Transverse colon (tissue), 4 donors: ENCODE measurements at regions not wholly inside any gene's neighbourhood (a gene's known extent, or its start where the extent isn't known, plus 50 kb on each side); places are given as distances from the start of the nearest gene placed in this dataset.

ENCODE experiments used
- DNase-seq: peaks from one replicate; pipeline ENCODE4 v3.0.0-alpha.2; 2019
- H3K27ac ChIP-seq, 4 donors: fragments of 200-600 bp; sonication (generic); 2 replicates each; pipeline ENCODE4 v1.5.1; 2016 to 2018; ENCODE audit warnings: inconsistent platforms in 4 of 4
- H3K27me3 ChIP-seq: fragments of 200-600 bp; sonication (generic); 2 replicates; pipeline ENCODE4 v1.5.1; 2017; ENCODE audit warnings: inconsistent platforms
- H3K36me3 ChIP-seq, 4 donors: fragments of 200-600 bp; sonication (generic); 2 replicates each; pipeline ENCODE4 v1.5.1; 2017 to 2019; ENCODE audit warnings: inconsistent platforms in 4 of 4
- H3K4me1 ChIP-seq, 4 donors: fragments of 200-600 bp; sonication (generic); 2 replicates each; pipeline ENCODE4 v1.5.1; 2017 to 2020; ENCODE audit warnings: inconsistent platforms in 4 of 4
- H3K4me3 ChIP-seq, 4 donors: fragments of 200-600 bp; sonication (generic); 1 replicate in 1 of 4; 2 replicates in 3 of 4; pipeline versions ENCODE4 v1.5.1 to v1.6.1; 2017 to 2019; ENCODE audit warnings: inconsistent platforms in 4 of 4
- H3K9me3 ChIP-seq, 2 donors: fragments of 200-600 bp; sonication (generic); 2 replicates each; pipeline ENCODE4 v1.5.1; 2017 to 2019; ENCODE audit warnings: inconsistent platforms in 2 of 2
- CTCF ChIP-seq, 5 experiments: fragments of 200-600 bp in 3 of 5; fragments of 450-650 bp in 2 of 5; sonication (generic) in 3 of 5; IDR thresholded peaks; 1 replicate in 2 of 5; 2 replicates in 3 of 5; pipeline ENCODE4 v1.5.1; 2016 to 2017; ENCODE audit warnings: antibody characterized with exemption in 5 of 5, inconsistent platforms in 3 of 5, mild to moderate bottlenecking in 2 of 5, moderate library complexity in 1 of 5
- EP300 ChIP-seq: sonication (generic); formaldehyde crosslinking; IDR thresholded peaks from one replicate; pipeline ENCODE4 v1.6.1; 2017; ENCODE audit warnings: antibody characterized with exemption, low read depth
- POLR2A ChIP-seq: fragments of 450-650 bp; IDR thresholded peaks from one replicate; pipeline ENCODE4 v1.6.1; 2016; ENCODE audit warnings: antibody characterized with exemption, mild to moderate bottlenecking, moderate library complexity
- POLR2AphosphoS5 ChIP-seq, 3 donors: sonication (generic); formaldehyde crosslinking; IDR thresholded peaks; one replicate each; pipeline ENCODE4 v1.6.1; 2016; ENCODE audit warnings: antibody characterized with exemption in 3 of 3
- WGBS, 2 donors: methylation state at CpG; one replicate each; pipeline ENCODE4 v1.1.5; 2018; ENCODE audit warnings: low coverage in 1 of 2; 5-methylcytosine and 5-hydroxymethylcytosine counted together
- in situ Hi-C, 4 donors: fragments of 200-750 bp; cut with MboI; loops; one replicate each; pipeline versions ENCODE4 v1.15.0 to v1.15.1; 2017; ENCODE audit warnings: low sequenced_read_pairs in 3 of 4, low pct_ligation_motif_present in 1 of 4, low pct_unique_long_range_greater_than_20kb in 1 of 4
- intact Hi-C: fragments of 100-400 bp; cut with DNase I; formaldehyde crosslinking; loops from one replicate; pipeline ENCODE4 v1.15.1; 2023; ENCODE audit warnings: low total_unique reads

DNA sequence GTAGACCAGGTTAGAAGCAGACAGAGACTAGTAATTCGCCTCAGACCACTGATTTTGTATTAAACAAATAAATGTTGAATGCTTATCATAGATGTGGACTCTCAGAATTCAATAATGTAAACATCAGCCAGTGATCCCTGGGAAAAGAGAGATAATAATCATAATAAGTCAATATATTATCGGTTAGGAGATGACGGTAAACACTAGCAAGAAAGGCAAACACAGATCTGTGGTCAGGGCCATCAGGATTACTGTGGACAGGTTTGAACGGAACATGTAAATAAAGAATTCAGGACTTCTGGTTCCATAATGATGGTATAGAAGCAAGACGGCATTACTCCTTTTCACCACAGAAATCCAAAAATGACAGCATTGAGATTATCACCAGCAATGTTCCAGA lies 861.6 kb downstream of the CBLN2 start:
- WGBS, 2 donors, result 79% methylated on average over 5 of the region's 5 CpGs
- H3K36me3 ChIP-seq, result no peaks in the 10 kb centered on the region
- DNase-seq, result no peak
- in situ Hi-C loops (no loop called here), intact Hi-C loops (no loop called here)
- no peak overlapping the region for H3K27ac ChIP-seq
- TF ChIP-seq EP300 (no peak), POLR2A (no peak), POLR2AphosphoS5 (IDR thresholded peaks at IDR 0.05) (no peak), CTCF (IDR thresholded peaks at IDR 0.05) (no peak)
- H3K27me3 ChIP-seq, result no peaks in the 10 kb centered on the region
- no peaks in the 10 kb centered on the region for H3K9me3 ChIP-seq
- H3K4me1 ChIP-seq, result no peaks in the 10 kb centered on the region
- no peak overlapping the region for H3K4me3 ChIP-seq

DNA sequence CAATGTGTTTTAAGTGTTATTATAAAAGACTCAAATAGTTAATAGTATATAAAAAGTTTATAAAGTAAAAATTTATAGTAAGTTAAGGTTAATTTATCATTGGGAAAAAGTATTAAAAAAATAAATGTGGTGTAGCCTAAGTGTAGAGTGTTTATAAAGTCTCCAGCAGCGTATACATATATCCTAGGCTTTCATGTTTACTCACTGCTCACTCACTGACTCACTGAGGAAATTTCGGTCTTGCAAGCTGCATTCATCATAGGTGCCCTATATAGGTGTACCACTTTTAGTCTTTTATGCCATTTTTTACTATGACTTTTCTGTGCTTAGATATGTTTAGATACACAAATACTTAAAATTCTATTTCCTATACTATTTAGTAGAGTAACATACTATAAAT lies 866.0 kb downstream of the CBLN2 start:
- in situ Hi-C loops, result no loop called here
- WGBS, 2 donors, result 73 to 87% methylated on average over 2 of the region's 2 CpGs
- Histone ChIP-seq H3K27ac (no peak overlapping the region), H3K36me3 (no peaks in the 10 kb centered on the region), H3K9me3 (no peaks in the 10 kb centered on the region), H3K4me1 (no peaks in the 10 kb centered on the region), H3K27me3 (no peaks in the 10 kb centered on the region), H3K4me3 (no peak overlapping the region)
- intact Hi-C loops, result no loop called here
- no peak for DNase-seq
- TF ChIP-seq POLR2A (no peak), CTCF (IDR thresholded peaks at IDR 0.05) (no peak), POLR2AphosphoS5 (IDR thresholded peaks at IDR 0.05) (no peak), EP300 (no peak)

DNA sequence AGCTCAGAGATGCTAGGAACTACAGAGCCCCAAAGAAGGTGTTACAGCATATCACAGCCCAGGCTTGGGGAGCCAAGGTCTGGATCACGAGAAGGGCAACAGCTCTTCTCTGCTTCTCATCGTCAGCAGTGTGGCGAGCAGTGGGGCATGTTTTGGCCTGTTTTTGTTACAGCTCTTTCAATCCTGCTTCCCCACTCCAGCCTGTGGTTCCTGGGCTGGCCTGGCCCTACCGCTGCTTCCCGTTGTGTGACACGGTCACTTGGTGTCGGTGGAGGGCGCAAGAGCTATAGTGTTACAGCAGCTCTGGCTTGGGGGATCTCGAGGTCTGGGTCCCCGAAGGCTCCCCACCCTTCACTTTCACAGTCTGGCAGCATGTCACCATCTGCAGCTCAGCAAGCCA lies 870.2 kb downstream of the CBLN2 start:
- H3K9me3 ChIP-seq, result no peaks in the 10 kb centered on the region
- H3K27ac ChIP-seq, result no peak overlapping the region
- H3K4me3 ChIP-seq, result no peak overlapping the region
- H3K4me1 ChIP-seq, result no peaks in the 10 kb centered on the region
- 90% methylated on average over 10 of the region's 10 CpGs; no CpG with 5 or more reads in 1 of the 2 donors for WGBS, 2 donors
- TF ChIP-seq CTCF (IDR thresholded peaks at IDR 0.05) (no peak), POLR2A (no peak), POLR2AphosphoS5 (IDR thresholded peaks at IDR 0.05) (no peak), EP300 (no peak)
- H3K27me3 ChIP-seq, result no peaks in the 10 kb centered on the region
- no peaks in the 10 kb centered on the region for H3K36me3 ChIP-seq
- DNase-seq, result no peak
- in situ Hi-C loops (no loop called here), intact Hi-C loops (no loop called here)

DNA sequence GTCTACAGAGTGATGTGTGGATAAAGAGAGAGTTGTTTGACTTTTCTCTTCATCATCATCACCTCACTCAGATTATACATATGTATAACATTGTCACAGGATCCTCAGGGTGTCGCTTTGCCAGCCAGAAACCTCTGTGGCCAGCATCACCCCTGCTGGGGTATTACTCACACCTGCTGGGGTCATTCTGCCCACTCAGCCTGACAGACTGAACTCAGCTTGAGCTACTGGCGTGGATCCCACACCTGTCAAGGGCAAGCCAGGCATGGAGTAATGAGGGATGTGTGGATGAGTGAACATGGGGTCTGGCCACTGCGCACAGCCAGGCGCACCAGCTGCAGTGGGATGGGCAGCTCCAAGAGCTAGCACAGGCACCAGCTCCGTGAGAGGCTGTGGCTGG lies 870.6 kb downstream of the CBLN2 start:
- Histone ChIP-seq H3K4me3 (no peak overlapping the region), H3K9me3 (no peaks in the 10 kb centered on the region), H3K36me3 (no peaks in the 10 kb centered on the region), H3K27me3 (no peaks in the 10 kb centered on the region), H3K4me1 (no peaks in the 10 kb centered on the region), H3K27ac (no peak overlapping the region)
- TF ChIP-seq CTCF (IDR thresholded peaks at IDR 0.05) (no peak), POLR2AphosphoS5 (IDR thresholded peaks at IDR 0.05) (no peak), POLR2A (no peak), EP300 (no peak)
- 75 to 88% methylated on average over 2 to 5 of the region's 5 CpGs for WGBS, 2 donors
- intact Hi-C loops, result no loop called here
- no peak for DNase-seq
- in situ Hi-C loops, result no loop called here
